Caco-2 (cell line): ENCODE measurements at regions not wholly inside any gene's neighbourhood (a gene's known extent, or its start where the extent isn't known, plus 50 kb on each side); places are given as distances from the start of the nearest gene placed in this dataset.
"Not testable (repeated sequence)": the region's sequence is repeated elsewhere in the genome, so short reads cannot be mapped to it uniquely, and the experiment has no call there.

ENCODE experiments used
- BruUV-seq: library from RNA; stranded (reverse); fragments of 400-500 nt; replicated peaks from 2 replicates; lab custom pipeline; 2021; lab: Mats Ljungman, UMichigan
- CTCF ChIA-PET: fragments of 300-600 bp; sonication (Branson Sonifier 250); formaldehyde crosslinking; loops from one replicate; lab custom pipeline; 2022; ENCODE audit warnings: antibody characterized with exemption; lab: Charles Lee
- POLR2A ChIA-PET: fragments of 300-600 bp; sonication (Branson Sonifier 250); formaldehyde crosslinking; loops from one replicate; lab custom pipeline; 2022; ENCODE audit warnings: antibody characterized with exemption; lab: Charles Lee
- DNase-seq, 2 experiments: peaks; one replicate each; pipeline versions ENCODE4 v3.0.0 to v3.0.0-alpha.2; 2020 to 2022
- H3K27me3 ChIP-seq: replicated peaks from 2 replicates; pipeline ENCODE4 v1.6.0; 2011; ENCODE audit warnings: low read length; ENCODE audit not compliant: control insufficient read depth, insufficient read depth
- H3K36me3 ChIP-seq: 2 replicates; pipeline ENCODE4 v1.5.1; 2011; ENCODE audit warnings: low read length; ENCODE audit not compliant: control insufficient read depth, insufficient read depth
- H3K4me1 ChIP-seq: fragments of 250-450 bp; sonication (Bioruptor Pico); 2 replicates; pipeline ENCODE4 v1.5.1; 2020; ENCODE audit warnings: mild to moderate bottlenecking
- H3K4me3 ChIP-seq: 2 replicates; pipeline ENCODE4 v1.5.1; 2011; ENCODE audit warnings: low read depth, mild to moderate bottlenecking, control low read depth, low read length
- H3K9me3 ChIP-seq: fragments of 250-450 bp; sonication (Bioruptor Pico); 2 replicates; pipeline ENCODE4 v1.5.1; 2020; ENCODE audit warnings: mild to moderate bottlenecking, moderate library complexity
- H3K27ac Mint-ChIP-seq: one replicate; pipeline ENCODE4 v1.8.0; 2022; ENCODE audit warnings: mixed read lengths; ENCODE audit not compliant: unreplicated experiment
- H3K27me3 Mint-ChIP-seq: one replicate; pipeline ENCODE4 v1.8.0; 2022; ENCODE audit warnings: mixed read lengths; ENCODE audit not compliant: insufficient read depth, unreplicated experiment
- H3K36me3 Mint-ChIP-seq: one replicate; pipeline ENCODE4 v1.8.0; 2022; ENCODE audit warnings: mild to moderate bottlenecking, mixed read lengths; ENCODE audit not compliant: insufficient read depth, unreplicated experiment
- H3K4me1 Mint-ChIP-seq: one replicate; pipeline ENCODE4 v1.8.0; 2022; ENCODE audit warnings: low read depth, mixed read lengths; ENCODE audit not compliant: unreplicated experiment
- H3K4me3 Mint-ChIP-seq: one replicate; pipeline ENCODE4 v1.8.0; 2022; ENCODE audit warnings: mild to moderate bottlenecking, moderate library complexity, mixed read lengths; ENCODE audit not compliant: unreplicated experiment
- H3K9me3 Mint-ChIP-seq: one replicate; pipeline ENCODE4 v1.8.0; 2022; ENCODE audit warnings: mixed read lengths; ENCODE audit not compliant: unreplicated experiment
- intact Hi-C: fragments of 100-400 bp; cut with micrococcal nuclease; formaldehyde crosslinking; loops from one replicate; pipeline ENCODE4 v1.10.0; 2022; ENCODE audit not compliant: unreplicated experiment
- TF ChIP-seq, protein P1 (sequence below), 2 experiments: fragments of 200-600 bp in 1 of 2; IDR thresholded peaks; 1 replicate in 1 of 2; 2 replicates in 1 of 2; pipeline versions ENCODE4 v1.5.1 to v1.8.0; 2011 to 2022; ENCODE audit warnings: antibody characterized with exemption in 1 of 2, control low read depth in 1 of 2, inconsistent platforms in 1 of 2, low read depth in 1 of 2, low read length in 1 of 2, mild to moderate bottlenecking in 1 of 2, moderate library complexity in 1 of 2; ENCODE audit not compliant: insufficient read depth in 1 of 2, severe bottlenecking in 1 of 2, unreplicated experiment in 1 of 2

DNA sequence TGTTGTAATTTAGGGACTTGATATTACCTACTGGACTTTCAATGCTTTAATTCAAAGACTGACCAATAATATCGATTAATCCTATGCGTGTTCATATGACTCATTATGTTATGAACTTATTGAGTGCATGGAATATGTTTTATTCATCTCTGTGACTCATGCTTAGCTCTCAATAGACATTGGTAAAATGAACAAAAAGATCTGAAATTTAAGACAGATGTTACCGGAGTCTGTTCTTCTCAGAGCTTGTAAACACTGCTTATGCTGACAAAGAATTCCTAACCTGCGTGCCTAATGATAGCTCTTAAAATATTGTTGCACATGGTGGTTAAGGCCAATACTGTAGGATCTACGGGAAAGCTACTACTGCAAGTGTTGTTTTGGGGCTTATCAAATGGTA is 131.5 kb upstream of the ACBD5 start:
- Mint-ChIP-seq H3K4me1 (no peaks in the 10 kb centered on the region), H3K4me3 (no peak overlapping the region), H3K36me3 (no peaks in the 10 kb centered on the region), H3K27me3 (peaks cover 20% of the 10 kb centered on the region), H3K9me3 (no peaks in the 10 kb centered on the region), H3K27ac (no peak overlapping the region)
- Histone ChIP-seq H3K4me1 (no peaks in the 10 kb centered on the region), H3K27me3 (no peaks in the 10 kb centered on the region), H3K9me3 (no peaks in the 10 kb centered on the region), H3K4me3 (no peak overlapping the region), H3K36me3 (no peaks in the 10 kb centered on the region)
- ChIA-PET POLR2A (no interaction called here), CTCF (no interaction called here)
- DNase-seq, result no peak
- no TSS peak for BruUV-seq
- TF ChIP-seq, protein P1, sequence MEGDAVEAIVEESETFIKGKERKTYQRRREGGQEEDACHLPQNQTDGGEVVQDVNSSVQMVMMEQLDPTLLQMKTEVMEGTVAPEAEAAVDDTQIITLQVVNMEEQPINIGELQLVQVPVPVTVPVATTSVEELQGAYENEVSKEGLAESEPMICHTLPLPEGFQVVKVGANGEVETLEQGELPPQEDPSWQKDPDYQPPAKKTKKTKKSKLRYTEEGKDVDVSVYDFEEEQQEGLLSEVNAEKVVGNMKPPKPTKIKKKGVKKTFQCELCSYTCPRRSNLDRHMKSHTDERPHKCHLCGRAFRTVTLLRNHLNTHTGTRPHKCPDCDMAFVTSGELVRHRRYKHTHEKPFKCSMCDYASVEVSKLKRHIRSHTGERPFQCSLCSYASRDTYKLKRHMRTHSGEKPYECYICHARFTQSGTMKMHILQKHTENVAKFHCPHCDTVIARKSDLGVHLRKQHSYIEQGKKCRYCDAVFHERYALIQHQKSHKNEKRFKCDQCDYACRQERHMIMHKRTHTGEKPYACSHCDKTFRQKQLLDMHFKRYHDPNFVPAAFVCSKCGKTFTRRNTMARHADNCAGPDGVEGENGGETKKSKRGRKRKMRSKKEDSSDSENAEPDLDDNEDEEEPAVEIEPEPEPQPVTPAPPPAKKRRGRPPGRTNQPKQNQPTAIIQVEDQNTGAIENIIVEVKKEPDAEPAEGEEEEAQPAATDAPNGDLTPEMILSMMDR (IDR thresholded peaks at IDR 0.05; ENCODE audit: insufficient read depth in 1 of 2, low read depth in 1 of 2, low read length in 1 of 2, severe bottlenecking in 1 of 2, unreplicated experiment in 1 of 2), result no peak
- intact Hi-C loops, result loop anchor here (5.0 kb wide), 2 partner anchors 185 to 285 kb away; no protein-coding TSS in a partner anchor

DNA sequence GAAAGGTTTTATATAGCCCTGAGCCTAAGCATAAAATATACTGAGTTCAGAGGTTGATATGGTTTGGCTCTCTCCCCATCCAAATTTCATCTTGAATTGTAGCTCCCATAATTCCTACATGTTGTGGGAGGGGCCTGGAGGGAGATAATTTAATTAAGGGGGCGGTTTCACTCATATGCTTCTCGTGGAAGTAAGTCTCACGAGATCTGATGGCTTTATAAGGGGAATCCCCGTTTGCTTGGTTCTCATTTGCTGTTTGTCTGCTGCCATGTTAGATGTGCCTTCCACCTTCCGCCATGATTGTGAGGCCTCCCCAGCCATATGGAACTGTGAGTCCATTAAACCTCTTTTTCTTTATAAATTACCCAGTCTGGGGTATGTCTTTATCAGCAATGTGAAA is 130.8 kb upstream of the ACBD5 start:
- CTCF ChIA-PET, BruUV-seq, H3K4me3 Mint-ChIP-seq, H3K36me3 Mint-ChIP-seq, H3K27ac Mint-ChIP-seq, H3K36me3 ChIP-seq, H3K4me3 ChIP-seq, H3K9me3 Mint-ChIP-seq, H3K9me3 ChIP-seq, H3K4me1 Mint-ChIP-seq, DNase-seq, H3K27me3 ChIP-seq, POLR2A ChIA-PET, H3K4me1 ChIP-seq: not testable (repeated sequence)
- intact Hi-C loops, result loop anchor here (5.0 kb wide), 2 partner anchors 186 to 286 kb away; no protein-coding TSS in a partner anchor
- peaks cover 17% of the 10 kb centered on the region for H3K27me3 Mint-ChIP-seq

DNA sequence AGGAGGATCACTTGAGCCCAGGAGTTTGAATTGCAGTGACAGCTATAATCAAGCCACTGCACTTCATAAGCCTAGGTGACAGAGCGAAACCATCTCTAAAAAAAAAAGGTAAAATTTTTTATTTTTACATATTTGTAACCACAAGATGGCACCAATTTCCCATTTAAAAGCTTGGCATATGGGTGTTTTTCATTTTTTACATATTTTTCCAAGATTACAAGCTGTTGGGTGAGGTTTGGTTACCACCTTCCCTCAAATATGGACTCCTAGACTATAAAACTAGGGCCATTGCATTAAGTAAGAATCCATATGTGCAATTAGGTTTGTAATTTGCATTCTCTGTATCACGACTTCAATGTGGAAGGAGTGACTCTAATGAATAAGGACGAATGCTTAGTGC is 129.3 kb upstream of the ACBD5 start:
- H3K36me3 Mint-ChIP-seq, result no peaks in the 10 kb centered on the region
- Histone ChIP-seq H3K9me3 (no peaks in the 10 kb centered on the region), H3K4me1 (no peaks in the 10 kb centered on the region), H3K27me3 (no peaks in the 10 kb centered on the region), H3K36me3 (no peaks in the 10 kb centered on the region), H3K4me3 (no peak overlapping the region)
- intact Hi-C loops, result loop anchor here (5.0 kb wide), 2 partner anchors 187 to 287 kb away; no protein-coding TSS in a partner anchor
- no peaks in the 10 kb centered on the region for H3K4me1 Mint-ChIP-seq
- BruUV-seq, result no TSS peak
- H3K4me3 Mint-ChIP-seq, result no peak overlapping the region
- ChIA-PET CTCF (interaction anchor here (0.7 to 1.6 kb wide), 7 partner anchors 43 to 1024 kb away, joined by 3 to 5 read pairs (median 3); partner anchors contain the start of gene RAB18), POLR2A (no interaction called here)
- TF ChIP-seq, protein P1 (IDR thresholded peaks at IDR 0.05; ENCODE audit: insufficient read depth in 1 of 2, low read depth in 1 of 2, low read length in 1 of 2, severe bottlenecking in 1 of 2, unreplicated experiment in 1 of 2), result peak; percentile 26 to 43
- no peak for DNase-seq
- peaks cover 13% of the 10 kb centered on the region for H3K27me3 Mint-ChIP-seq
- no peaks in the 10 kb centered on the region for H3K9me3 Mint-ChIP-seq
- no peak overlapping the region for H3K27ac Mint-ChIP-seq
